HepG2 (cell line): ENCODE measurements at regions not wholly inside any gene's neighbourhood (a gene's known extent, or its start where the extent isn't known, plus 50 kb on each side); places are given as distances from the start of the nearest gene placed in this dataset.

Experiments
- ATAC-seq: fragments of 200-7000 bp; cut with Tn5 transposase; 3 replicates; pipeline ENCODE4 v1.9.1; 2020; ENCODE audit warnings: mild to moderate bottlenecking, moderate library complexity
- BruUV-seq: library from RNA; stranded (reverse); fragments of 400-500 nt; replicated peaks from 2 replicates; lab custom pipeline; 2021; lab: Mats Ljungman, UMichigan
- CTCF ChIA-PET: fragments of 300-600 bp; formaldehyde crosslinking; extraction: SDS; loops from one replicate; lab custom pipeline; 2021; ENCODE audit warnings: low total read pairs, inconsistent platforms, low intra/inter-chr PET ratio; lab: Yijun Ruan, JAX
- POLR2A ChIA-PET: fragments of 350-600 bp; sonication (Branson Sonifier 250); formaldehyde crosslinking; loops from one replicate; lab custom pipeline; 2020; ENCODE audit warnings: antibody characterized with exemption, inconsistent platforms; lab: Yijun Ruan, JAX
- DNase-seq: peaks from one replicate; pipeline ENCODE4 v3.0.0-alpha.2; 2015; ENCODE audit warnings: low spot score
- FAIRE-seq: peaks from 3 replicates; lab custom pipeline; 2011; peaks lifted over from hg19 to GRCh38; lab: Jason Lieb, UNC
- H2AFZ ChIP-seq: one replicate; pipeline ENCODE4 v1.6.1; 2011; ENCODE audit warnings: low read length, inconsistent platforms
- H3K27ac ChIP-seq: fragments of 300-600 bp; 3 replicates; pipeline ENCODE4 v1.8.0; 2011; ENCODE audit warnings: mixed run types, mild to moderate bottlenecking, mixed read lengths, low read length, inconsistent platforms; ENCODE audit not compliant: insufficient read depth; ENCODE audit errors: extremely low read length
- H3K27me3 ChIP-seq, 2 experiments: fragments of 200-600 bp in 1 of 2; 2 replicates in 1 of 2; 3 replicates in 1 of 2; pipeline versions ENCODE4 v1.6.0 to v1.8.0; 2011; ENCODE audit warnings: low read length in 2 of 2, mild to moderate bottlenecking in 2 of 2, moderate library complexity in 2 of 2, inconsistent platforms in 1 of 2; ENCODE audit not compliant: insufficient read depth in 2 of 2, control insufficient read depth in 1 of 2
- H3K36me3 ChIP-seq, 2 experiments: fragments of 200-600 bp in 1 of 2; replicated peaks in 1 of 2; 2 replicates in 1 of 2; 3 replicates in 1 of 2; pipeline versions ENCODE4 v1.5.1 to v1.8.0; 2011; ENCODE audit warnings: low read length in 2 of 2, inconsistent platforms in 1 of 2; ENCODE audit not compliant: insufficient read depth in 2 of 2, control insufficient read depth in 1 of 2
- H3K4me1 ChIP-seq: 2 replicates; pipeline ENCODE4 v1.5.1; 2012; ENCODE audit warnings: low read length, inconsistent platforms; ENCODE audit not compliant: insufficient read depth
- H3K4me2 ChIP-seq: 2 replicates; pipeline ENCODE4 v1.6.0; 2011; ENCODE audit warnings: low read depth, low read length, inconsistent platforms
- H3K4me3 ChIP-seq, 3 experiments: fragments of 200-600 bp in 1 of 3; sonication (generic), shearing (Covaris generic) in 1 of 3; replicated peaks in 1 of 3; 2 replicates each; pipeline ENCODE4 v1.5.1; 2011 to 2016; ENCODE audit warnings: low read length in 3 of 3, inconsistent platforms in 2 of 3, low read depth in 2 of 3, mild to moderate bottlenecking in 2 of 3, control low read depth in 1 of 3, mixed read lengths in 1 of 3; ENCODE audit not compliant: insufficient read depth in 1 of 3
- H3K79me2 ChIP-seq: one replicate; pipeline ENCODE4 v1.6.1; 2011; ENCODE audit warnings: low read length, inconsistent platforms; ENCODE audit not compliant: insufficient read depth
- H3K9ac ChIP-seq: 2 replicates; pipeline ENCODE4 v1.6.0; 2011; ENCODE audit warnings: mild to moderate bottlenecking, low read depth, low read length, inconsistent platforms; ENCODE audit not compliant: insufficient read depth
- H3K9me3 ChIP-seq: 2 replicates; pipeline ENCODE4 v1.5.1; 2012; ENCODE audit warnings: mild to moderate bottlenecking, low read length
- H4K20me1 ChIP-seq: 2 replicates; pipeline ENCODE4 v1.6.0; 2011; ENCODE audit warnings: inconsistent platforms, mild to moderate bottlenecking, low read length, moderate library complexity; ENCODE audit not compliant: insufficient read depth
- AHDC1 ChIP-seq: sonication (generic); formaldehyde crosslinking; IDR thresholded peaks from 2 replicates; pipeline ENCODE4 v1.5.1; 2020; ENCODE audit warnings: mild to moderate bottlenecking, missing genetic modification reagents, borderline replicate concordance
- FOXP1 ChIP-seq, 2 experiments: fragments of 450-650 bp in 1 of 2; IDR thresholded peaks; 2 replicates each; pipeline ENCODE4 v1.6.1; 2017 to 2018; ENCODE audit warnings: antibody characterized with exemption in 1 of 2
- PATZ1 ChIP-seq: sonication (generic); formaldehyde crosslinking; IDR thresholded peaks from 2 replicates; pipeline ENCODE4 v1.4.0; 2020; ENCODE audit warnings: missing genetic modification reagents
- SKIL ChIP-seq: sonication (generic); formaldehyde crosslinking; IDR thresholded peaks from 2 replicates; pipeline ENCODE4 v1.8.0; 2022; ENCODE audit warnings: missing genetic modification reagents, mild to moderate bottlenecking, moderate library complexity, borderline replicate concordance
- SOX5 ChIP-seq: IDR thresholded peaks from 2 replicates; pipeline ENCODE4 v1.6.1; 2016; ENCODE audit warnings: borderline replicate concordance
- SP1 ChIP-seq, 2 experiments: fragments of 450-650 bp in 1 of 2; sonication (generic) in 1 of 2; formaldehyde crosslinking in 1 of 2; IDR thresholded peaks; 2 replicates each; pipeline versions ENCODE4 v1.4.0 to v1.6.1; 2016 to 2020; ENCODE audit warnings: missing genetic modification reagents in 1 of 2
- ZNF160 ChIP-seq: sonication (generic); formaldehyde crosslinking; IDR thresholded peaks from 2 replicates; pipeline ENCODE4 v1.8.0; 2022; ENCODE audit warnings: mild to moderate bottlenecking, inconsistent platforms, missing genetic modification reagents
- WGBS: methylation state at CpG from one replicate; pipeline ENCODE4 v1.1.6; 2017; ENCODE audit warnings: low lambda C conversion rate; 5-methylcytosine and 5-hydroxymethylcytosine counted together
- in situ Hi-C: cut with HindIII; loops from 2 replicates; pipeline ENCODE4 v1.10.0; 2017; ENCODE audit warnings: low pct_unique_long_range_greater_than_20kb; ENCODE audit not compliant: extremely low pct_ligation_motif_present
- intact Hi-C: fragments of 100-400 bp; cut with micrococcal nuclease; formaldehyde crosslinking; loops from one replicate; pipeline ENCODE4 v1.10.0; 2022; ENCODE audit not compliant: unreplicated experiment
- TF ChIP-seq, protein P1 (sequence below): sonication (generic); formaldehyde crosslinking; IDR thresholded peaks from 2 replicates; pipeline ENCODE4 v1.9.0; 2022; ENCODE audit warnings: low read depth, missing genetic modification reagents
- TF ChIP-seq, protein P2 (sequence below): sonication (generic); formaldehyde crosslinking; IDR thresholded peaks from 2 replicates; pipeline ENCODE4 v1.5.0; 2020; ENCODE audit warnings: mild to moderate bottlenecking, missing genetic modification reagents

GRCh38 chr2:8134473-8134932, 547.4 kb upstream of the ID2 start:
- ChIA-PET POLR2A (interaction anchor here (1.0 kb wide), 1 partner anchor 9 kb away, joined by 3 read pairs; no protein-coding TSS in a partner anchor), CTCF (no interaction called here)
- BruUV-seq: no TSS peak
- FAIRE-seq (no peak), DNase-seq (peak; percentile 60), ATAC-seq (no peak)
- Histone ChIP-seq H3K27ac (peak overlapping the region; percentile 45), H4K20me1 (no peaks in the 10 kb centered on the region), H3K4me1 (peaks cover 61% of the 10 kb centered on the region), H3K9me3 (no peaks in the 10 kb centered on the region), H2AFZ (no peak overlapping the region), H3K79me2 (no peaks in the 10 kb centered on the region), H3K36me3 (no peaks in the 10 kb centered on the region), H3K4me2 (no peak overlapping the region), H3K4me3 (no peak overlapping the region), H3K9ac (no peak overlapping the region), H3K27me3 (no peaks in the 10 kb centered on the region)
- intact Hi-C loops (no loop called here), in situ Hi-C loops (no loop called here)
- WGBS: 94% methylated on average over 11 of the region's 11 CpGs
- TF ChIP-seq AHDC1 (CRISPR knock-in tag) (no peak; the same call in 1 of the 2 replicates), FOXP1 (IDR thresholded peaks at IDR 0.05) (no peak), FOXP1 (CRISPR knock-in tag; IDR thresholded peaks at IDR 0.05) (peak; percentile 37; the same call in 1 of the 2 replicates), ZNF160 (CRISPR knock-in tag) (no peak), SOX5 (CRISPR knock-in tag) (peak; percentile 32; the same call in 1 of the 2 replicates), SP1 (IDR thresholded peaks at IDR 0.05) (no peak), SP1 (CRISPR knock-in tag; IDR thresholded peaks at IDR 0.05) (no peak), SKIL (CRISPR knock-in tag) (no peak), PATZ1 (CRISPR knock-in tag) (peak; percentile 23; the same call in 1 of the 2 replicates)
- TF ChIP-seq, protein P1, sequence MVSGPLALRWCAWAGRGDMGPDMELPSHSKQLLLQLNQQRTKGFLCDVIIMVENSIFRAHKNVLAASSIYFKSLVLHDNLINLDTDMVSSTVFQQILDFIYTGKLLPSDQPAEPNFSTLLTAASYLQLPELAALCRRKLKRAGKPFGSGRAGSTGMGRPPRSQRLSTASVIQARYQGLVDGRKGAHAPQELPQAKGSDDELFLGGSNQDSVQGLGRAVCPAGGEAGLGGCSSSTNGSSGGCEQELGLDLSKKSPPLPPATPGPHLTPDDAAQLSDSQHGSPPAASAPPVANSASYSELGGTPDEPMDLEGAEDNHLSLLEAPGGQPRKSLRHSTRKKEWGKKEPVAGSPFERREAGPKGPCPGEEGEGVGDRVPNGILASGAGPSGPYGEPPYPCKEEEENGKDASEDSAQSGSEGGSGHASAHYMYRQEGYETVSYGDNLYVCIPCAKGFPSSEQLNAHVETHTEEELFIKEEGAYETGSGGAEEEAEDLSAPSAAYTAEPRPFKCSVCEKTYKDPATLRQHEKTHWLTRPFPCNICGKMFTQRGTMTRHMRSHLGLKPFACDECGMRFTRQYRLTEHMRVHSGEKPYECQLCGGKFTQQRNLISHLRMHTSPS: no peak
- TF ChIP-seq, protein P2, sequence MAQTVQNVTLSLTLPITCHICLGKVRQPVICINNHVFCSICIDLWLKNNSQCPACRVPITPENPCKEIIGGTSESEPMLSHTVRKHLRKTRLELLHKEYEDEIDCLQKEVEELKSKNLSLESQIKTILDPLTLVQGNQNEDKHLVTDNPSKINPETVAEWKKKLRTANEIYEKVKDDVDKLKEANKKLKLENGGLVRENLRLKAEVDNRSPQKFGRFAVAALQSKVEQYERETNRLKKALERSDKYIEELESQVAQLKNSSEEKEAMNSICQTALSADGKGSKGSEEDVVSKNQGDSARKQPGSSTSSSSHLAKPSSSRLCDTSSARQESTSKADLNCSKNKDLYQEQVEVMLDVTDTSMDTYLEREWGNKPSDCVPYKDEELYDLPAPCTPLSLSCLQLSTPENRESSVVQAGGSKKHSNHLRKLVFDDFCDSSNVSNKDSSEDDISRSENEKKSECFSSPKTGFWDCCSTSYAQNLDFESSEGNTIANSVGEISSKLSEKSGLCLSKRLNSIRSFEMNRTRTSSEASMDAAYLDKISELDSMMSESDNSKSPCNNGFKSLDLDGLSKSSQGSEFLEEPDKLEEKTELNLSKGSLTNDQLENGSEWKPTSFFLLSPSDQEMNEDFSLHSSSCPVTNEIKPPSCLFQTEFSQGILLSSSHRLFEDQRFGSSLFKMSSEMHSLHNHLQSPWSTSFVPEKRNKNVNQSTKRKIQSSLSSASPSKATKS (CRISPR knock-in tag): no peak
